HG03064 (cell line): ENCODE measurements at regions not wholly inside any gene's neighbourhood (a gene's known extent, or its start where the extent isn't known, plus 50 kb on each side); places are given as distances from the start of the nearest gene placed in this dataset.

ENCODE experiments used
- ATAC-seq: cut with Tn5 transposase; IDR thresholded peaks from one replicate; pipeline ENCODE4 v1.9.1; 2021; ENCODE audit warnings: low read depth; ENCODE audit not compliant: unreplicated experiment

DNA sequence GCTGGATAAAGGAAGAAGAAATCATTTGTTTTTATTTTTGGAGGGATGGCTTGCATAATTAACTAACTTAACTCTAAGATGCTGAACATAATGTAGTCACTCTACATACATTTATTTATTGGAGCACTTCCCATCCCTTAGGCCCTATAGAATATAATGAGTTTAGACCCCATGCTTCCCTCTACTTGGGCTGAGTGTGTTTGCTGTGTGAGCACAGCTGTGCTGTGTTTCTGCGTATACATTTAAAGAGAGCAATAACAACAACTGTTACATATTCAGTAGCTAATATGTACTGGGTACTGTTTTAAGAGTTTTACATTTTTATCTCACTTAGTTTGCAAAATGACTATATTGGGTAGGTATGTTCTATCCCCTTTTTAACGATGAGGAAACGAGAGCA, 736.6 kb upstream of the NRSN1 start:
- no peak for ATAC-seq

DNA sequence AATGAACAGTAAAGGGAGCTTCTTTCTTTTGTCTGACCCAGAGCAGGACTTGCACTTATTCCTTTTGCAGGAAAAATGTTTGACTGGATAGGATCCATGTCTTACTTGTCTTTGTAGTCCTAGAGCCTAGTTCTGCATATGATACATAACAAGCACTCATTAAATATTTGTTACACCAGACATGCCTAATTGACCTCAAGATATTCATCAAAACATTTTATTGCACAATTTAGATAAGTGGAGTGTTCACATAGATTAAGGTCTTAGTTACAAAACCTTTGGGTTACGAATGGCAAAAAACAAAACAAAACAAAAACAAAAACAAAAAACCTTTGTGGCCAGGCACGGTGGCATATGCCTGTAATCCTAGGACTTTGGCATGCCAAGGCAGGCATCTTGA, 735.8 kb upstream of the NRSN1 start:
- no peak for ATAC-seq

DNA sequence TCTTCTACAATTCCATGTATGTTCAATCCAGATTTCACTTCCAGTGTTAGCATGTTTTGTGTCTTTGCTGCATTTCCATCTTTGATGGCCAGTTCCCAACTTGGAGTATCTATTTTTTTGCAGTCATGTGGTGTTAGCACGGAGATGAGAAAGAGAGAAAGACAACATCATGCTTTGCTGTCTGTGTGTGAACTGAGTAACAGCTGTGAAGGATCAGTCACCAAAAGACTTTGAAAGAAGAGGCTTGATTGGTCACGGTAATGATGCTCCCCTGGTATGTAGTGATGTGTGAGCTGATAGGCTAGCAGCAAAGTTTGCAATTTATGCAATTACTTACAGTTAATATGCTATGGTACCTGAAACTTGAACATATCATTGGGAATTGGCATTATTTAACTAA, 731.3 kb upstream of the NRSN1 start:
- ATAC-seq = no peak

DNA sequence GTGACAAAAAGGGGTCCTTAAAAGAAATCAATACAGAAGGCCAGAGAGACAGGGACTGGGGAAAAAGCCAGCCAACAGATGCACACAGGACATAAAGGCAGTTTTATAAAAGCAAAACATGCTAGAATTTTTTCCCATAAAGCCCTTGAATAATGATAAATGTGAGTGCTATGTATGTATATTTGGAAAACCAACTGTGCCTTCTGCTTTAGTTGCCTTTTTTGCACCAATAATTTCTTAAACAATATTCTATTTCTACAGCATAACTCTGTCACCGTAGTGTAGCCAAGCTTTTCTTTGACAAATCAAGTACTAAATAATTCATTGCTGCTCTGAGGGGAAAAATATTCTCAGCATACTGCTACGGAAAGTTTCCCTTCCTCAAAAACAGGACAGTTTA, 730.6 kb upstream of the NRSN1 start:
- no peak for ATAC-seq

DNA sequence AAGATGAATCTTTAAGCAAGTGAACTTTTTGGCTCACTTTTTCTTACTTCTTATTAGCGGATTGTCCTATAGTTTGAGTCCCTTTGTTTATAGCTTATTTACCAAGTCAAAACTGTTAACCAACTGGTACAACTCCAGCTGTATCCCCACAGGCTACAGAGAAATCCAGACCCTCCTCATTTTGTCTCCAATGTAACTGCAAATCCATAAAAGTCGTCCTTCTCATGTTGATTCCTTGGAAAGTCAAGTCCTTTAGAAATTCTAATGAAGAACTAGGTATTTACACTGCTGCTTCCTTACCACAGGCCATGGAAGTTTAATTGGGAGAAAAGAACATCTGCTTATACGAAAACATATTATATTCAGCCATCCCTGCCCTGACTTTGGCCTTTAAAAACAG, 729.1 kb upstream of the NRSN1 start:
- no peak for ATAC-seq

DNA sequence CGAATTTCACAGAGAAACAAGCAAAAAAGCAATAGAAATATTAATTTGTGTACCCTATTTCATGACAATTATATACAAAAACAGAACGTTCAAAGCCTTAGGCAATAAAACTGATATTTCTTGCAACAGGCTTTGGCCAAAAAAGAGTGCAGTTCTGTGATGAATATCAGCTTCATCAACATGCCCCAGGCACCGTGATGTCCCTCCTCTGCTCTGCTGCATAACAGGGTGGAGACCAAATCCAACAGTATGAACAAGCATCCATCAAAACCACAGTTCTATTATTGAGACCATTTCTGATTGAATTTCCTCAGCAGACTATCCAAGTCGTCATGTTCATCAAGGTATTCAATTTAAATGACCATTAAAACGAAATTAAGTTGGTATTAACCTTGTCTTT, 722.6 kb upstream of the NRSN1 start:
- no peak for ATAC-seq

DNA sequence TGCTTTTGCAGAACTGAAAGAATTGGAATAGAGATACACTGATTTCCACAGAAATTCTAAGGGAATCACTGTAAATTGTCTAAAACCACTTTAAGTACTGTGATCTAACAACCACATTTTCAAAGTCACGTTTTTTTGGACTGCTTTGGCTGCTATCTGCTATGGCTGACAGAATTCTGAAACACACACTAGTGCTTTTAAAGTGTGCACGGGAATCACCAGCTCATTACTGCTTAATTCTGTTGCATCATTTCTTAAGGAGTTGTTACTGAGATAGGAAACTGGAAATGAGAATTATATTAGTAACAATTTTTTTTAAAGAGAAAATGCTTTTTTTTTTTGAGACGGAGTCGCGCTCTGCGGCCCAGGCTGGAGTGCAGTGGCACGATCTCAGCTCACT, 716.5 kb upstream of the NRSN1 start:
- ATAC-seq = no peak

DNA sequence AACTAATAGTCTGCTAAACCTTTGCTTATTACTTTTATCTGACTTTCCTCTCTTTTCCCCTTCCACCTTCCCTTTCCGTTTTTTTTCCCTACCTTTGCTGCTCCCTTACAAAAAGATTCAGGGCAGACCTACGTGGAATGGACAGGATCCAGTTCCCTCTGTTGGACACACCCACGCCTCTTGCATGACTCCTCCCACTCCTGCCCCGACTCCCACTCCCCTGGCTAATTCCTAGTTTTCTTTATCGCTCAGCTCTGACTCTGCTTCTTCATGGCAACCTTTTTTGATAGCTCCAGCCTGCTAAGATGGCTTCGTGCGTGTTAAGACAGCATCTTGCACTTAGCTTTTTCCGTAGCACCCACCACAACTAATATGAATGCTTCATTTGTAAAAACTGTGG, 715.6 kb upstream of the NRSN1 start:
- ATAC-seq = no peak

DNA sequence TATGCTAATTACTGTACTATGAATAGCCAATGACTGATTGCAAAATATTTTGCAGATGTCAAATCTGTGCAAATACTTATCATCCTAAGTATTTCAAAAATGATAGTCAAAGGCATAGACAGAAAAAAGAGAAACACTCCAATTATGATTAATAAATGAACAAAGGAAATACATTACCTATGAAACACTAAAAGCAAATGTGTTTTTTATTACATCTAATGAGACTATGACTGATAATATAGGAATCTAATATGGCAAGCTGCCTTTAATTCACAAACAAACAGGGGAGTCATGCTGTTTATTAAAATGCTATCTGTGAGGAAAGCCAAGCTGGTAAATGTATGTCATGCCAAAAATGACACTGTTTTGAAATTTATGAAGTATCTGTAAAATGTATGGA, 713.2 kb upstream of the NRSN1 start:
- no peak for ATAC-seq

DNA sequence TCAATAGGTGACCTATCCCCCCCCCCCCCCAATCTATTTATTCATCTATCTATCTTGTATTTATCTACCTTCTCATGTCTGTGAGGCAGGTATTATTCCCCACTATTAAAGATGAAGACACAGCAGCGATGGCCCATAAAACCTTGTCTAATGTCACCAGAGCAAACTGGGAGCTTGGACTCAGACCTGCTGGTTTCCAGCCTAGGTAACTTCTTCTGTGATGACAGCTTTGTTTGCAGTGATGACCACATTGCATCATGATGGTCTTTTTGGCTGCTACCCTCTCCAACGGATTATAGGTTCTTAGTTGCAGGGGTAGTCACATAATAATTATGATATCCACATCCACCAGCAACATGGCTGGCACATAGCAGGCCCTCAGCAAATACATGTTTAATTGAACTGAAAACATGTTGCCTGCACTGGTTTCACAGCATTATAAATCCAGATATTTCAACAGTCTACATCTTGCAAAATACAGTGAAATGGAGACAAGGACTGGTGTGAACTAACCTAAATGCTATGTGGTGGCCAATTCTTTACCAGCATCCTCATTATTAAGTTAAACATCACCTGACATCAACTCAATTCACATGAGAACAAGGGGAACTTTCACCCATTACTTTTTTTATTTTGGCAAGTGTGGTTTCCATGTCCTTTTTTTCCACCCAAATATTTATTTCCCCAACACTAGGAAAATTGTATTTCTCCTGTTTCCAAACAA, 712.5 kb upstream of the NRSN1 start:
- ATAC-seq = no peak

DNA sequence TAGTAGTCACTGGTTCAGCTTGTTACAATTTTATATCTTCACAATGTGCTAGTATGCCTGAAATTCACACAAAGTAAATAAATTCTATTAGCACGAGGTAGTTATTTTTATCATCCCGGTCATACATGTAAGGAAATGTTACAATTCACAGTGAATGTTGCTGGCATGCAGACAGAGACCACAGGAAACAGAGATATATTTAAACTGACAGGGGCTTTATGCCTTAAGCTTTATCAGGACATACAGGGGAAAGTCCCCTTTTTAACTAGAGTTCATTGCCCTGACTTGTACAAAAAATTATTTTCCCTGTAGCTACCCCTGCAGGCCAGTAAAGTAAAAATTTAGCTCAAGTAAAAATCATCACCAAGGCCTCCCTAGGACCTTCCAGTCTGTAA, 712.0 kb upstream of the NRSN1 start:
- no peak for ATAC-seq

DNA sequence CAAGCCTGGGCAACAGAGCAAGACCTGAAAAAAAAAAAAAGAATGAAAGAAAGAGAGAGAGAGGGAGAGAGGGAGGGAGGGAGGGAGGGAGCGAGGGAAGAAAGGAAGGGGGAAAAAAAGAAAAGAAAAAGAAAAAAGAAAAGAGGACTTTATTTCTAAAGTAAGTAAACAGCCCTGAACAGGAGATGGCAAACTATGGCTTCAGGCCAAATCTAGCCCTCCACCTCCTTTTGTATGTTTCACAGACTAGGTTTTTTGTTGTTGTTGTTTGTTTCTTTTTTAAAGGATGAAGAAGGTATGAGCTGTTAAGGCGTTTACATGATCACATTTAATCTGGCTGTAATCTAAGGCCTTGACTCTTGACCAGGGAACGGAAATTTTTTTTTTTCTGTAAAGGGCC, 711.1 kb upstream of the NRSN1 start:
- ATAC-seq = no peak

DNA sequence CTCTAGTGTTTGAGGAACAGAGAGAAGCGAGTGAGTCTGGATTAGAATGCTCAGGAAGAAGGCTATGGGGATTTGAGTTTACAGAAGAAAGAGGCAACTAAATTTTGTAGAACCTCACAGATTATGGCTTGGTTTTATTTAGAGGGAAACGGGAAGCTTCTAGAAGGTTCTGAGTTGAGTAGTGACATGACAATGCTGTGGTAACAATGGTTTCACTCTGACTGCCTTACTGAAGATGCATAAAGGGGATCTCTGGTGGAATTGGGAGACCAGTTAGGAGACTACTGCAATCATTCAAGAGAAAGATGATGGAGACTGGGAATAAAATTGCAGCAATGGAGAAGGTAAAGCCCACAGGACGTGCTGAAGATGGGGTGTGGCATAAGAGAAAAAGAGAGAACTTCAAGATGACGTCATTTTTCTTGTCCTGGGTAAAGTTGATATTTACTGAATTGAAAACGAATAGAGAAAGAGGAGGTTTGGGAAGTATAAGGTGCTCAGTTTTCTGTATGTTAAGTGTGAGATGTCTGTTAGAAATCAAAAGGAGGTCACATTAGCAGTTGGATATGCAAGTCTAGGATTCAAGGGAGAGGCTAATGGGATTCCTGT, 710.1 kb upstream of the NRSN1 start:
- no peak for ATAC-seq

DNA sequence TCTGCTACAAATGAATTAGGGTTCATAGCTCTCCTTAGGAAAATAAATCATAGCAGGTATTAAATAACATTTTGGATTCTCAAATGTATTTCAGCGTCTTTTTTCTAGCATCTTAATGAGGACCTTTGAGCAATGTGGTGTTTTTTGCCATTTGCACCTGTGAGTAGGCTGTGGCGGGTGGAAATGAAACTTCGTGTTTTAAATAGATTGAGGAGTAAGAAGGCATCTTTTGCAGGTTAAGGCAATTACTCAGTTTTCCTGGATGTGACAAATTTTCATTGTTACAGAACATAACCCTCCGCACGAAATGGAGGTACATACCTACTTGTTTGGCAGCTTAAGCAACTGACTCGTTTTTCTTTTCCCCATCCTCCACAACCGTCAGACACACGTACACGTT, 708.9 kb upstream of the NRSN1 start:
- no peak for ATAC-seq

DNA sequence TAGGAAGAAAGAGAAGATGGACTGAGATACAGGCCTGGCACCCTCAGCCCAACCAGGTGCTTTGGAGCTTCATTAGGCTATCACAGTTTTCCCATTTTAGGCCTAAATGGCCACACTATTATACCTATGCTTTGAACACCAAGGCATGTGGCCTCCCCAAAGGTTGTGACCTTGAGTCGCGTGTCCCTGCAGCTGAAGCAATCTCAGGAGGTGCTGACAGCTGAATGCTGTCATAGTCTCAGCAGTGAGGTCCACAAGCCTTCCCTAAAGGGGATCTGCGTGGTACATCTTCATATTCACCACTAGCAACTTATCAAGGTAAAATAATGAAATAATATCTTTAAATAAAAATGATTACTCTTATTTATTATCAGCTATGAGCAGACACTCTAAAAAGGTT, 707.9 kb upstream of the NRSN1 start:
- no peak for ATAC-seq

DNA sequence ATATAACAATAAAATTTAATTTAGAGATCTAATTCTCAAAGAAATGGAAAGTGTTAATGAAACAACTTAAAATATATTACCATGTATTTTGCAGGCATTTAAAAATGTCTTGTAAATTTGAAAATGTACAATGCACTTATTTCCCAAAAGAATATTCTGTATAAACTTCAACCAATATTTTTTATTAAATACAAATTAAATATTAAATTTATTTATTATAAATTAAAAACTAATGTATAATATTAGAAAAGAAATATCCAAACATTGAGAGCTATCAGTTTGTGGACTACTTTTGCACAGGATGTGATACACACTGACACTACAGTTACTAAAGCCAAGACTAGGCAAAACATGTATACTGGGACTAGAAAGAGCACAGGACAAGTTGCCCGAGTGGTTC, 707.0 kb upstream of the NRSN1 start:
- no peak for ATAC-seq

DNA sequence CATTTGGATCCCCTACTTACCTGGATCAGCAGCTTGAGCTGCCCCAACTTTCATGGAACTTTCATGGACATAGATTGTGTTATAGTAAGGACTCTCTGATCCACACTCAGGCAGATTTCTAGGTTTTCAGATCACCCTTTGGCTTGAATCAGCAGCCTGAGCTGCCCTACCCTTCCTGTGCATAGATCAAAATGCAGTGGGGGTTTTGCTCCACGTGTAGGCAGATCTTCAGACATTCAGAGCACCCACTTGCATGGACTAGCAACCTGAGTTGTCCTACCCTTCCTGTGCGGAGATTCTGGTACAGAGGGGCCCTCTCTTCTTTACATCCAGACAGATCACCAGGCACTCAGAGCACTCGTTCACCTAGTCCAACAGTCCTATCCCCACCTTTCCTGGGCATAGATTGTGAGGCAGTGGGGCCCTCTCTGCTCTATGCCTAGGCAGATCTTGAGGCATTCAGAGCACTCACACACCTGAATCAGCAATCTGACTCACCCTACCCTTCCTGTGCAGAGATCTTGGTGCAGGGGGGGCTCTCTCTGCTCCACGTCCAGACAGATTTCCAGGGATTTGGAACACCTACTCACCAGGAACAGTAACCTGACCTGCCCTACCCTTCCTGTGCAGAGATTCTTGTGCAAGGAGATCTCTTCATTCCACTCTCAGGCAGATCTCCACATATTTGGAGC, 705.2 kb upstream of the NRSN1 start:
- no peak for ATAC-seq

DNA sequence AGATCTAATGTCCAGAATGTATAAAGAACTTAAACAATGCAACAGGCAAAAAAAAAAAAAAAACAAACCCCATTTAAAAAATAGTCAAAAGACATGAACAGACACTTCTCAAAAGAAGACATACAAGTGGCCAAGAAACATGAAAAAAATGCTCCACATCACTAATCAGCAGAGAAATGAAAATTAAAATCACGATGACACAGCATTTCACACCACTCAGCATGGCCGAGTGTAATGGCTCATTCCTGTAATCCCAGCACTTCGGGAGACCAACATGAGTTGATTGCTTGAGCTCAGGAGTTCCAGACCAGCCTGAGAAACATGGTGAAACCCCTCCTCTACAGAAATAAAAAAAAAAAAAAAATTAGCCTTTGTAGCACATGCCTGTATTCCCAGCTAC, 701.4 kb upstream of the NRSN1 start:
- no peak for ATAC-seq

DNA sequence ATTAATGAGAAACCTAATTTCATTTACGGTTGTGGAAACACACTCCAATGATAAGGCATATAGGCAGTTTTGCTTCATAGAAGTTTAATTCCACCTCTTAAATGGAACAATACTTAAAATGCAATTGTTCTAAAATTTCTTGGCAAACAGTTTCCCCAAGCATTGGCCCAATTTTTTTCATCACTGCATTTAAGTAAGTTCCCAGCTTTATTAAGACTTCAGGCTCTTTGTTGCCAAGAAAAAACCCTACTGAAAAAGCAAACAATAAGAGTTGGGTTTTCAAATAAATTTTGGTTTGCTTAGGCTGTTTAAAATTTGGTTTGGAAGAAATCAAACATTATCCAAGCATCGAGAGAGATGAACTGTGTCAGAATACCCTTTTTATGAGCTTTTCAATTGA, 690.9 kb upstream of the NRSN1 start:
- no peak for ATAC-seq

DNA sequence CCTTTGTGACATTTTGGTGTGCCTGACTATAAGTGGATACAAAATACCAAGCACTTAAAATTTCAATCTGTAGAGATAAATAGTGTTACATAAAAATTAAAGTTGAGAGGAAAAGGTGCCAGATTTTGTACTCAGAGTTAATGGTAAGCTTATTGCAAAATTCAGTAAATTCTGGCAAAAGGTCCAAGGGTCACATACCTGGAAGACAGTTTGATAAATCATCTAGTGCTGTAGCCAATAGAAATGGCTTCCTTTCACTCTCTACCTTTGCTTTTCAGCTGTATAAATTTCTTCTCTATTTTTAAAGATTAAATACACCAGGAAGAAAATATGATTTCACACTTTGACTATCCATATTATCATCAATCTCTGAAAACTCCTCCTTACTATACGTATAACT, 690.2 kb upstream of the NRSN1 start:
- ATAC-seq = no peak

DNA sequence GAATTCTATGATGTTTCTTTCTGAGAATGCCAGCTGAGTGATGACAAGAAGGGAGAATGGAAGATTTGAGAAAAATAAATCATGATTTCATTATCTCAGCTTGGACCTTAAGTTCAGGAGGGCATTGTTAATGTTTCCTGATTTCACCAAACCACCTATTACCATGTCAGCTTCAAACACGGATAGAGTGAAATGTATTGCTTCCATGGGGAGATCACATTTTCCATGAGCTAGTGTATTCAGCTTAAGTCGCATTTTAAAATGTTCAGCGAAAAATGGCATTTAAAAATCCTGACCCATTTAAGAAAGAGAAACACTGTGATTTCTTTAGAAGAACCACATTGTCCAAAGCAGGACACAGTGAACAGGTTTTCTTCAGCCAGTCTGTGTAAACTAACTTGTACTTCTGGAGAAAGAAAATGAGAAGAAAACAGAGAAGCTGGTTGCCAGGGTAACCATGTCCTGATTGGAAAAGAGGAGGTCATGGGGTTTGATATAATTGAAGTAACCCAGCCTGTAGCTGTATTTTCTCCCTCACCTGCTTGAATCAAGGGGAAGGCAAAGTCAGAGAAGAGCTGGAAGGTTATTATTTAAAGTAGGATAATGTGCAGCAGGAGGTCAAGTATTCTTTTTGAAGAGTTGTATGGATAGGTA, 684.1 kb upstream of the NRSN1 start:
- no peak for ATAC-seq
